ENCODE measurements at regions not wholly inside any gene's neighbourhood (a gene's known extent, or its start where the extent isn't known, plus 50 kb on each side); places are given as distances from the start of the nearest gene placed in this dataset.

- no peak overlapping the region for H3K9ac ChIP-seq (ENCODE audit: insufficient read depth in 1 of 2, low read length in 2 of 2)
- H3K4me3 ChIP-seq = no peak overlapping the region
- no peak for ATAC-seq (ENCODE audit: insufficient read depth, low FRiP score)
- H3K9me3 ChIP-seq (ENCODE audit: control insufficient read depth in 4 of 4, insufficient read depth in 3 of 4, low read length in 3 of 4) = no peaks in the 10 kb centered on the region
- H3K27me3 ChIP-seq (ENCODE audit: control insufficient read depth in 3 of 3, insufficient read depth in 3 of 3, low read length in 2 of 3) = no peaks in the 10 kb centered on the region
- no peak for TF ChIP-seq CTCF (IDR thresholded peaks at IDR 0.05; ENCODE audit: control extremely low read depth, extremely low read depth)
- no peaks in the 10 kb centered on the region for H3K36me3 ChIP-seq (ENCODE audit: control insufficient read depth in 4 of 4, insufficient read depth in 4 of 4, low read length in 4 of 4)
- no peak overlapping the region for H3K27ac ChIP-seq (ENCODE audit: low read depth in 1 of 2, low read length in 1 of 2)
- no peak for DNase-seq
- no peaks in the 10 kb centered on the region for H3K4me1 ChIP-seq (ENCODE audit: control insufficient read depth in 5 of 5, insufficient read depth in 5 of 5, low read length in 5 of 5)
- 61 to 73% methylated on average over 4 of the region's 4 CpGs for WGBS, 2 donors
Measured at GRCh38 chr3:164030194-164030593, 1048.1 kb downstream of the SI start.

- no peaks in the 10 kb centered on the region for H3K36me3 ChIP-seq (ENCODE audit: control insufficient read depth in 4 of 4, insufficient read depth in 4 of 4, low read length in 4 of 4)
- DNase-seq = no peak
- WGBS, 2 donors = 85 to 86% methylated on average over 10 of the region's 10 CpGs
- H3K27ac ChIP-seq (ENCODE audit: low read depth in 1 of 2, low read length in 1 of 2) = no peak overlapping the region
- no peaks in the 10 kb centered on the region for H3K27me3 ChIP-seq (ENCODE audit: control insufficient read depth in 3 of 3, insufficient read depth in 3 of 3, low read length in 2 of 3)
- no peak overlapping the region for H3K4me3 ChIP-seq
- no peaks in the 10 kb centered on the region for H3K9me3 ChIP-seq (ENCODE audit: control insufficient read depth in 4 of 4, insufficient read depth in 3 of 4, low read length in 3 of 4)
- no peaks in the 10 kb centered on the region for H3K4me1 ChIP-seq (ENCODE audit: control insufficient read depth in 5 of 5, insufficient read depth in 5 of 5, low read length in 5 of 5)
- no peak overlapping the region for H3K9ac ChIP-seq (ENCODE audit: insufficient read depth in 1 of 2, low read length in 2 of 2)
- no peak for TF ChIP-seq CTCF (IDR thresholded peaks at IDR 0.05; ENCODE audit: control extremely low read depth, extremely low read depth)
- ATAC-seq (ENCODE audit: insufficient read depth, low FRiP score) = no peak
Measured at GRCh38 chr3:164024786-164025185, 1053.5 kb downstream of the SI start.

- Histone ChIP-seq H3K9me3 (ENCODE audit: control insufficient read depth in 4 of 4, insufficient read depth in 3 of 4, low read length in 3 of 4) (no peaks in the 10 kb centered on the region), H3K4me1 (ENCODE audit: control insufficient read depth in 5 of 5, insufficient read depth in 5 of 5, low read length in 5 of 5) (no peaks in the 10 kb centered on the region), H3K27ac (ENCODE audit: low read depth in 1 of 2, low read length in 1 of 2) (no peak overlapping the region), H3K4me3 (no peak overlapping the region), H3K9ac (ENCODE audit: insufficient read depth in 1 of 2, low read length in 2 of 2) (no peak overlapping the region), H3K36me3 (ENCODE audit: control insufficient read depth in 4 of 4, insufficient read depth in 4 of 4, low read length in 4 of 4) (no peaks in the 10 kb centered on the region), H3K27me3 (ENCODE audit: control insufficient read depth in 3 of 3, insufficient read depth in 3 of 3, low read length in 2 of 3) (no peaks in the 10 kb centered on the region)
- 81 to 89% methylated on average over 4 of the region's 4 CpGs for WGBS, 2 donors
- DNase-seq = no peak
- ATAC-seq (ENCODE audit: insufficient read depth, low FRiP score) = no peak
- TF ChIP-seq CTCF (IDR thresholded peaks at IDR 0.05; ENCODE audit: control extremely low read depth, extremely low read depth) = no peak
Measured at GRCh38 chr3:164023480-164023879, 1054.8 kb downstream of the SI start.

GRCh38 chr3:164018500-164018899, 1059.8 kb downstream of the SI start:
- H3K27me3 ChIP-seq (ENCODE audit: control insufficient read depth in 3 of 3, insufficient read depth in 3 of 3, low read length in 2 of 3) = no peaks in the 10 kb centered on the region
- H3K4me1 ChIP-seq (ENCODE audit: control insufficient read depth in 5 of 5, insufficient read depth in 5 of 5, low read length in 5 of 5) = no peaks in the 10 kb centered on the region
- no peak for TF ChIP-seq CTCF (IDR thresholded peaks at IDR 0.05; ENCODE audit: control extremely low read depth, extremely low read depth)
- no peak overlapping the region for H3K9ac ChIP-seq (ENCODE audit: insufficient read depth in 1 of 2, low read length in 2 of 2)
- no peaks in the 10 kb centered on the region for H3K9me3 ChIP-seq (ENCODE audit: control insufficient read depth in 4 of 4, insufficient read depth in 3 of 4, low read length in 3 of 4)
- no peak overlapping the region for H3K4me3 ChIP-seq
- no peak overlapping the region for H3K27ac ChIP-seq (ENCODE audit: low read depth in 1 of 2, low read length in 1 of 2)
- WGBS, 2 donors = 87 to 94% methylated on average over 9 of the region's 9 CpGs
- ATAC-seq (ENCODE audit: insufficient read depth, low FRiP score) = no peak
- no peak for DNase-seq
- no peaks in the 10 kb centered on the region for H3K36me3 ChIP-seq (ENCODE audit: control insufficient read depth in 4 of 4, insufficient read depth in 4 of 4, low read length in 4 of 4)

Data from lung (tissue), 11 donors.